Left cardiac atrium (tissue), 4 donors: ENCODE measurements at regions not wholly inside any gene's neighbourhood (a gene's known extent, or its start where the extent isn't known, plus 50 kb on each side); places are given as distances from the start of the nearest gene placed in this dataset.

Source experiments
- ATAC-seq, 2 donors: fragments of 200-7000 bp; cut with Tn5 transposase; one replicate each; pipeline ENCODE4 v1.9.1; 2020; ENCODE audit warnings: mild to moderate bottlenecking in 2 of 2, moderate library complexity in 2 of 2
- DNase-seq: peaks from one replicate; pipeline ENCODE4 v3.0.0-alpha.2; 2020
- intact Hi-C, 2 donors: fragments of 100-400 bp; cut with DNase I; formaldehyde crosslinking; loops; one replicate each; pipeline versions ENCODE4 v1.14.1 to v1.15.1; 2022 to 2023
- donor health status: DM: no; HTN: yes; CAD: no.
- donor health status: DM: no; HTN: yes; CAD: no; lungs with severe emphysema.
- donor health status: DM: yes; HTN: yes; CAD: no.
- donor health status: Dilated cardiomyopathy.

GRCh38 chr14:104248203-104249055, 110.0 kb downstream of the KIF26A start:
- ATAC-seq (no peak), DNase-seq (no peak)
- intact Hi-C loops: no loop called here

GRCh38 chr14:104249089-104249488, 110.7 kb downstream of the KIF26A start:
- no peak for DNase-seq
- intact Hi-C loops: no loop called here
- no peak for ATAC-seq

- ATAC-seq (no peak), DNase-seq (no peak)
- intact Hi-C loops: no loop called here
These were observed 111.3 kb downstream of the KIF26A start for GRCh38 chr14:104249706-104250105.

GRCh38 chr14:104250175-104250574, 111.8 kb downstream of the KIF26A start:
- ATAC-seq (no peak), DNase-seq (no peak)
- intact Hi-C loops: no loop called here

GRCh38 chr14:104252256-104253215, 114.1 kb downstream of the KIF26A start:
- intact Hi-C loops: no loop called here
- DNase-seq: no peak
- ATAC-seq: no peak

- no peak for ATAC-seq
- intact Hi-C loops: no loop called here
These were observed 114.9 kb downstream of the KIF26A start for GRCh38 chr14:104253223-104253822.

GRCh38 chr14:104253901-104254353, 115.5 kb downstream of the KIF26A start:
- DNase-seq (no peak), ATAC-seq (no peak)
- intact Hi-C loops: no loop called here

More at GRCh38 chr14:104253223-104253822, 114.9 kb downstream of the KIF26A start:
- DNase-seq: no peak

- no peak for DNase-seq
- no peak for ATAC-seq
- intact Hi-C loops: no loop called here
These were observed 116.5 kb downstream of the KIF26A start for GRCh38 chr14:104254735-104255400.

- ATAC-seq: no peak
- intact Hi-C loops: no loop called here
- DNase-seq: no peak
These were observed 117.6 kb downstream of the KIF26A start for GRCh38 chr14:104256025-104256424.

- intact Hi-C loops: no loop called here
- ATAC-seq: no peak
- peak; percentile 13 for DNase-seq
These were observed 124.4 kb downstream of the KIF26A start for GRCh38 chr14:104262515-104263514.

GRCh38 chr14:104263675-104264358, 125.4 kb downstream of the KIF26A start:
- no peak for DNase-seq
- intact Hi-C loops: no loop called here
- no peak for ATAC-seq

- ATAC-seq (no peak), DNase-seq (no peak)
- intact Hi-C loops: no loop called here
These were observed 126.3 kb downstream of the KIF26A start for GRCh38 chr14:104264495-104265265.

GRCh38 chr14:104265918-104266630, 127.7 kb downstream of the KIF26A start:
- ATAC-seq (no peak), DNase-seq (no peak)
- intact Hi-C loops: no loop called here

GRCh38 chr14:104266631-104267575, 128.5 kb downstream of the KIF26A start:
- ATAC-seq (no peak), DNase-seq (no peak)
- intact Hi-C loops: no loop called here

- intact Hi-C loops: no loop called here
- DNase-seq: peak; percentile 24
- no peak for ATAC-seq
These were observed 129.5 kb downstream of the KIF26A start for GRCh38 chr14:104267895-104268294.
